MCF 10A (cell line): ENCODE measurements at regions not wholly inside any gene's neighbourhood (a gene's known extent, or its start where the extent isn't known, plus 50 kb on each side); places are given as distances from the start of the nearest gene placed in this dataset.

Source experiments
- BruUV-seq: library from RNA; stranded (reverse); fragments of 400-500 nt; replicated peaks from 2 replicates; lab custom pipeline; 2021; lab: Mats Ljungman, UMichigan
- CTCF ChIA-PET: fragments of 300-600 bp; sonication (Branson Sonifier 250); formaldehyde crosslinking; extraction: SDS; loops from one replicate; lab custom pipeline; 2021; ENCODE audit warnings: antibody characterized with exemption, inconsistent platforms; lab: Yijun Ruan, JAX
- POLR2A ChIA-PET: fragments of 300-600, 350-650 bp; sonication (Branson Sonifier 250); formaldehyde crosslinking; extraction: SDS; loops from one replicate; lab custom pipeline; 2020; ENCODE audit warnings: antibody characterized with exemption, inconsistent platforms; lab: Yijun Ruan, JAX
- DNase-seq: peaks from one replicate; pipeline ENCODE4 v3.0.0-alpha.2; 2018; ENCODE audit not compliant: unreplicated experiment
- H3K27ac Mint-ChIP-seq: one replicate; pipeline ENCODE4 v1.8.0; 2022; ENCODE audit warnings: mild to moderate bottlenecking, low read depth, mixed read lengths; ENCODE audit not compliant: unreplicated experiment
- H3K27me3 Mint-ChIP-seq: one replicate; pipeline ENCODE4 v1.8.0; 2022; ENCODE audit warnings: mixed read lengths; ENCODE audit not compliant: insufficient read depth, unreplicated experiment
- H3K36me3 Mint-ChIP-seq: one replicate; pipeline ENCODE4 v1.8.0; 2022; ENCODE audit warnings: mild to moderate bottlenecking, moderate library complexity, mixed read lengths; ENCODE audit not compliant: insufficient read depth, unreplicated experiment
- H3K4me1 Mint-ChIP-seq: one replicate; pipeline ENCODE4 v1.8.0; 2022; ENCODE audit warnings: mixed read lengths; ENCODE audit not compliant: insufficient read depth, unreplicated experiment
- H3K4me3 Mint-ChIP-seq: one replicate; pipeline ENCODE4 v1.8.0; 2022; ENCODE audit warnings: mild to moderate bottlenecking, moderate library complexity, mixed read lengths; ENCODE audit not compliant: unreplicated experiment
- H3K9me3 Mint-ChIP-seq: one replicate; pipeline ENCODE4 v1.8.0; 2022; ENCODE audit warnings: mixed read lengths; ENCODE audit not compliant: unreplicated experiment
- intact Hi-C: fragments of 100-400 bp; cut with micrococcal nuclease; formaldehyde crosslinking; loops from 2 replicates; pipeline ENCODE4 v1.14.1; 2022
- TF ChIP-seq, protein P1 (sequence below): fragments of 200-600 bp; IDR thresholded peaks from one replicate; pipeline ENCODE4 v1.8.0; 2022; ENCODE audit warnings: antibody characterized with exemption, mild to moderate bottlenecking; ENCODE audit not compliant: unreplicated experiment

- peak; percentile 93 for DNase-seq
- no peak overlapping the region for H3K4me3 Mint-ChIP-seq
- no peaks in the 10 kb centered on the region for H3K27me3 Mint-ChIP-seq
- intact Hi-C loops = no loop called here
- no TSS peak for BruUV-seq
- ChIA-PET CTCF (no interaction called here), POLR2A (interaction anchor here (0.5 to 1.3 kb wide), 2 partner anchors 10 to 685 kb away, joined by 3 to 4 read pairs; no protein-coding TSS in a partner anchor)
- TF ChIP-seq, protein P1, sequence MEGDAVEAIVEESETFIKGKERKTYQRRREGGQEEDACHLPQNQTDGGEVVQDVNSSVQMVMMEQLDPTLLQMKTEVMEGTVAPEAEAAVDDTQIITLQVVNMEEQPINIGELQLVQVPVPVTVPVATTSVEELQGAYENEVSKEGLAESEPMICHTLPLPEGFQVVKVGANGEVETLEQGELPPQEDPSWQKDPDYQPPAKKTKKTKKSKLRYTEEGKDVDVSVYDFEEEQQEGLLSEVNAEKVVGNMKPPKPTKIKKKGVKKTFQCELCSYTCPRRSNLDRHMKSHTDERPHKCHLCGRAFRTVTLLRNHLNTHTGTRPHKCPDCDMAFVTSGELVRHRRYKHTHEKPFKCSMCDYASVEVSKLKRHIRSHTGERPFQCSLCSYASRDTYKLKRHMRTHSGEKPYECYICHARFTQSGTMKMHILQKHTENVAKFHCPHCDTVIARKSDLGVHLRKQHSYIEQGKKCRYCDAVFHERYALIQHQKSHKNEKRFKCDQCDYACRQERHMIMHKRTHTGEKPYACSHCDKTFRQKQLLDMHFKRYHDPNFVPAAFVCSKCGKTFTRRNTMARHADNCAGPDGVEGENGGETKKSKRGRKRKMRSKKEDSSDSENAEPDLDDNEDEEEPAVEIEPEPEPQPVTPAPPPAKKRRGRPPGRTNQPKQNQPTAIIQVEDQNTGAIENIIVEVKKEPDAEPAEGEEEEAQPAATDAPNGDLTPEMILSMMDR = no peak
- H3K27ac Mint-ChIP-seq = peak overlapping the region; percentile 80
- peaks cover 34% of the 10 kb centered on the region for H3K4me1 Mint-ChIP-seq
- no peaks in the 10 kb centered on the region for H3K9me3 Mint-ChIP-seq
- peaks cover 5% of the 10 kb centered on the region for H3K36me3 Mint-ChIP-seq
Observed at GRCh38 chr11:45556851-45557707, 108.3 kb downstream of the CHST1 start.

DNA sequence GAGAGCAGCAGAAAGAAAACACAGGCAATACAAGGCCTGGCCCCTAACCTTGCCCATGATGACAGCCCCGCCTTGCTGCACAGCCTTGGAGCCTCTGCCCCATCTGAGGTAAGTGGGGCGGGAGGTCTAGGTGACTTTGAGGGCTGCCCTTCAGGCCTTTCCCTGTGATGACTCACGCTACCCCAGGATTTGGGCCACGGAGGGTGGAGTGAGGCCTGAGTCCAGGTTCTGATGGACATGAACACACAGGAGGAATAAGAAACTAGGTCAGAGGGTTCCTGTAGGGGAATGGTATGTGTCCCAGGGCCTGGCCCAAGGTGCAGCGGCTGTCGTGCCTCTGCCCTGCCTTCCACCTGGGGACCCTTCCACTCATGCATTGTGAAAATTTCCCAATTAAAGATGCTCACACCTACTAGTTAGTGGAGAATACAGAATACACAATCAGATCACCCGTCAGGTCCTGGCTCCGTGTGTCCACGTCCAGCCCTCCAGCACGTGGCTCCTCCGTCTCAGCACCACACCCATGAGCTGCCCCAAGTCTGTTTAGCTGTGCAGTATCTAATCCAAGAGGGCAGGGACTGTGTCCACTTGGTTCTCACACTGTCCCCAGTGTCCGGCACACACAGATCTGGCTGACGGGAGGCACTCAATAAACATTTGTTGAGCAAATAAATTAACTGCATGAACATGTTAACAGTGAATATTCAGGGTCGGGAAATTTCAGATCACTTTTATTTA is 111.0 kb downstream of the CHST1 start:
- no TSS peak for BruUV-seq
- Mint-ChIP-seq H3K27me3 (no peaks in the 10 kb centered on the region), H3K4me3 (no peak overlapping the region), H3K27ac (no peak overlapping the region), H3K4me1 (peaks cover 28% of the 10 kb centered on the region), H3K36me3 (peaks cover 5% of the 10 kb centered on the region), H3K9me3 (no peaks in the 10 kb centered on the region)
- ChIA-PET CTCF (no interaction called here), POLR2A (no interaction called here)
- DNase-seq = peak; percentile 6
- TF ChIP-seq, protein P1 = no peak
- intact Hi-C loops = no loop called here

DNA sequence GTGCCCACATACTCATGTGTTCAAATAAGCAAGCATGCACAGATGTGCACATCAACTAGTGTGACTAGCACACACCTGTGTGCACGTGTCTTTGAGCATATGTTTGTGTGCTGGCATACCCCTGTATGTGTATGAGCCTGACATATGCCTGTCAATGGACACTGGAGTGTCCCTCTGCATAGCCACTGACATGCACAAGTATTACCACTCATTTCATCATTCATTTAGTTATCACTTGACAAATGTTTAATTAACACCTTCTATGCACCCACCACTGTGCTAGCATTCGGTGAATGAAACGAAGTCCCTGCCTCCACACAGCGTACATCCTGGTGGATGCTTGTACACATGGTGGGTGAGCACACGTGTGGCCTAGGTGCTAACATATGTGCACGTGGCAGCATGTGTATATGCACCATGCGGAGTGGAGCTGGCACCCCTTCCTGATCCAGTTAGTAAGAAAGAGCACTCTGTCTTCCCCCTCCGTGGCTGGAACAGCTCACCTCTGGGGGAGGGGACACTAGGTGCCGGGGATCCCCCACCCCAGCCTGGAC is 112.0 kb downstream of the CHST1 start:
- ChIA-PET CTCF (no interaction called here), POLR2A (no interaction called here)
- no peaks in the 10 kb centered on the region for H3K9me3 Mint-ChIP-seq
- peaks cover 5% of the 10 kb centered on the region for H3K36me3 Mint-ChIP-seq
- H3K27ac Mint-ChIP-seq = no peak overlapping the region
- peaks cover 9% of the 10 kb centered on the region for H3K27me3 Mint-ChIP-seq
- TF ChIP-seq, protein P1 = no peak
- no peak for DNase-seq
- intact Hi-C loops = no loop called here
- no peak overlapping the region for H3K4me3 Mint-ChIP-seq
- BruUV-seq = no TSS peak
- peaks cover 28% of the 10 kb centered on the region for H3K4me1 Mint-ChIP-seq

DNA sequence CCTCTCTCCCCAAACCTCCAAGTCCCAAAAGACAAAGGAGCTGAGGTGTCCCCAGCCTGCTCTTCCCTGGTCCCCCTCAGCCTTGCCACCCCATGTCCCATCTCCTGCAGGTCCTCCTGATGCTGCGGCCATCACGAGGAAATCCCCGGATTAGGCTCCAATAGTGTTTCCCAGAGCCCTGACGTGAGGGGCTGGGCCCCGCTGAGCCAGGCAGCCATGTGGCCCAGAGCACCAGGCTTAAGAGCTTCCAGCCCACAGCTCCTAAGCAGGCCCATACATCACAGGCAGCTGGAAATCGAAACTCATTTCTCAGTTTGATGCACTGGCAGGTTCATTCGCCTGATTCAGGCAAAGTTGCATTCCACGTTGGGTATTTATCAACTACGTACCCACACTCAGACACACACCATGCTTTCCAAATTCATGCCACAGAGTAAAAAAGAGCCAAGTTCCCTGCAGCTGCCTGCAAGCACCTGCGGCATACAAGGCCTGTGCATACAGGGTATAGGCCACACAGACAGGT is 114.2 kb downstream of the CHST1 start:
- DNase-seq = no peak
- H3K4me1 Mint-ChIP-seq = peaks cover 12% of the 10 kb centered on the region
- CTCF ChIA-PET = interaction anchor here (0.7 kb wide), 1 partner anchor 179 kb away, joined by 4 read pairs; no protein-coding TSS in a partner anchor
- POLR2A ChIA-PET = no interaction called here
- H3K27ac Mint-ChIP-seq = no peak overlapping the region
- H3K27me3 Mint-ChIP-seq = peaks cover 22% of the 10 kb centered on the region
- TF ChIP-seq, protein P1 = no peak
- BruUV-seq = no TSS peak
- H3K4me3 Mint-ChIP-seq = no peak overlapping the region
- no peaks in the 10 kb centered on the region for H3K9me3 Mint-ChIP-seq
- H3K36me3 Mint-ChIP-seq = no peaks in the 10 kb centered on the region
- intact Hi-C loops = no loop called here
